AG09319 (cell line): ENCODE measurements at regions not wholly inside any gene's neighbourhood (a gene's known extent, or its start where the extent isn't known, plus 50 kb on each side); places are given as distances from the start of the nearest gene placed in this dataset.

Source experiments
- DNase-seq: peaks from one replicate; pipeline ENCODE4 v3.0.0-alpha.2; 2010; ENCODE audit warnings: low read depth; ENCODE audit errors: extremely low read depth
- TF ChIP-seq, protein P1 (sequence below): IDR thresholded peaks from 2 replicates; pipeline ENCODE4 v1.5.1; 2011; ENCODE audit warnings: low read depth, mild to moderate bottlenecking, inconsistent platforms, low read length, moderate library complexity

GRCh38 chr22:22141771-22142591 lies 102.6 kb upstream of the VPREB1 start:
- TF ChIP-seq, protein P1, sequence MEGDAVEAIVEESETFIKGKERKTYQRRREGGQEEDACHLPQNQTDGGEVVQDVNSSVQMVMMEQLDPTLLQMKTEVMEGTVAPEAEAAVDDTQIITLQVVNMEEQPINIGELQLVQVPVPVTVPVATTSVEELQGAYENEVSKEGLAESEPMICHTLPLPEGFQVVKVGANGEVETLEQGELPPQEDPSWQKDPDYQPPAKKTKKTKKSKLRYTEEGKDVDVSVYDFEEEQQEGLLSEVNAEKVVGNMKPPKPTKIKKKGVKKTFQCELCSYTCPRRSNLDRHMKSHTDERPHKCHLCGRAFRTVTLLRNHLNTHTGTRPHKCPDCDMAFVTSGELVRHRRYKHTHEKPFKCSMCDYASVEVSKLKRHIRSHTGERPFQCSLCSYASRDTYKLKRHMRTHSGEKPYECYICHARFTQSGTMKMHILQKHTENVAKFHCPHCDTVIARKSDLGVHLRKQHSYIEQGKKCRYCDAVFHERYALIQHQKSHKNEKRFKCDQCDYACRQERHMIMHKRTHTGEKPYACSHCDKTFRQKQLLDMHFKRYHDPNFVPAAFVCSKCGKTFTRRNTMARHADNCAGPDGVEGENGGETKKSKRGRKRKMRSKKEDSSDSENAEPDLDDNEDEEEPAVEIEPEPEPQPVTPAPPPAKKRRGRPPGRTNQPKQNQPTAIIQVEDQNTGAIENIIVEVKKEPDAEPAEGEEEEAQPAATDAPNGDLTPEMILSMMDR, result no peak
- DNase-seq, result no peak

GRCh38 chr22:22141031-22141430 lies 103.6 kb upstream of the VPREB1 start:
- TF ChIP-seq, protein P1, result no peak
- no peak for DNase-seq

DNA sequence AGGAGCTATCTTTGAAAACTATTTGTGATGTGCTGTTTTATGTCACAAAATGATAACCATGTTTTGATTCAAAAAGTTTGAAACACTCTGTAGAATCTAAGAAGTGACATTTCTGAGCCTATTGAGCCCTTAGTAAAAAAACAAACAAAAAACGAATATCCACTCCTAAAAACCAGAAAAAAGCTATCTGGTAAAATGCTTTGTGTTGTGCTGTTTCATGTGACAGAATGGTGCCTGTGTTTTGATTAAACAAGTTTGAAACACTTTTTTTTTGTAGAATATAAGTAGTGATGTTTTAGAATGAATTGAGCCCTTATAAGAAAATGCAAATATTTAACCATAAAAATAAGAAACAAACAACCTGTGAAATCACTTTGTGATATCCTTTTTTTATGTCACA lies 105.2 kb upstream of the VPREB1 start:
- no peak for DNase-seq

DNA sequence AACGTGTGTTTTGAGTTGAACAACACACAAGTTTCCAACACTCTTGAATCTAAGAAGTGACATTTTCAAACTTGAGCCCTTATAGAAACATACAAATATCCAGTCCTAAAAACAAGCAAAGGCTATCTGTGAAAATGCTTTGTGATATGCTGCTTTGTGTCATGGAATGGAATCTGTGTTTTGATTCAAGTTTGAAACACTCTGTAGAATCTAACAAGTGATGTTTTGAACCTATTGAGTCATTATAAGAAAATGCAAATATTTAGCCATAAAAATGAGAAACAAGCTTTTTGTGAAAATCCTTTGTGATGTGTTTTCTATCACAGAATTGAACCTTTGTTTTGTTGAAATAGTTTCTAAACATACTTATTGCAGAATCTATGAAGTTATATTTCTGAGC lies 105.7 kb upstream of the VPREB1 start:
- TF ChIP-seq, protein P1, result no peak
- DNase-seq, result no peak

More for the DNA sequence above, 105.2 kb upstream of the VPREB1 start:
- TF ChIP-seq, protein P1, result no peak

DNA sequence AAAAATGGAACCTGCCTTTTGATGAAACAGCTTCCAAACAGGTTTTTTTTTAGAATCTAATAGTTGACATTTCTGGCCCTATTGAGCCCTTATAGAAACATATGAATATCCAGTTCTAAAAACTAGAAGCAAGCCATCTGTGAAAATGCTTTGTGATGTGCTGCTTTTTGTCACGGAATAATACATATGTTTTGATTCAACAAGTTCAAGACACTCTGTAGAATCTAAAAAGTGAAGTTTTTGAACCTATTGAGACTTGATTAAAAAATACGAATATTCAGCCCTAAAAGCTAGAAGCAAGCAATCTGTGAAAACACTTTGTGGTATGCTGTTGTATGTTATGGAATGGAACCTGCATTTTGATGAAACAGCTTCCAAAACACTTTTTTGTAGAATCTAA lies 106.7 kb upstream of the VPREB1 start:
- DNase-seq, result no peak
- TF ChIP-seq, protein P1, result no peak

- DNase-seq, result no peak
- TF ChIP-seq, protein P1, result no peak
Observed at GRCh38 chr22:22133910-22134309, 110.7 kb upstream of the VPREB1 start.

DNA sequence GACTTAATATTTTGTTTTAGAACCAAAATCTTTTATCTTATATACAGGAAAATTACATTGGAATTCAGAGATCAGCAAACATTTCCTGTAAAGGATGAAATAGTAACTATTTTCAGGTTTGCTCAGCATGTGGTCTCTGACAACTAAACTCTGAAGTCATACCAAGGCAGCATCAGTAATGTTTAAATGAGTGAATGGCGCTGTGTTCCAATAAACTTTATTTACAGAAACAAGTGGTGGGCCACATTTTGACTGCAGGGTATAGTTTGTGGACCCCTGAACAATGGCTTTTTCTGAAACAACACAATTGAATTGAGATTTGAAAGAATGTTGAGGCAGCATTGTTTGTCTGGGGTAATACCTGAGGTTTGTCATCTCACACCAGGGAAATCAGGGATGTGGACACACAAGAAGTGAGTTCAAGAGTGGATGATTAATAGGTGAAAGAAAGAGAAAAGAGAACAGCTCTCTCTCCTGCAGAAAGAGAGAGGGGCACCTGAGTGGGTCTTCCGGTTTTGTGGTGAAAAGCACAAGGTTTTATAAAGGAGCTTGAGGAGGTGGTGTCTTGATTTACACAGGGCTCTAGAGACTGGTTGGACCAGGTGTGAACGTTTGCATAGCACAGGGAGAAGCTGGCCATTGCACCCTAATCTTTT lies 113.5 kb upstream of the VPREB1 start:
- no peak for DNase-seq

More for the DNA sequence above, 113.5 kb upstream of the VPREB1 start:
- TF ChIP-seq, protein P1, result no peak
